B cell (primary cell): ENCODE measurements at regions not wholly inside any gene's neighbourhood (a gene's known extent, or its start where the extent isn't known, plus 50 kb on each side); places are given as distances from the start of the nearest gene placed in this dataset.

ENCODE experiments used
- ATAC-seq: fragments of 200-7000 bp; cut with Tn5 transposase; one replicate; pipeline ENCODE4 v1.10.0; 2021; ENCODE audit warnings: low read depth, mild to moderate bottlenecking, moderate number of reproducible peaks, moderate library complexity
- CTCF ChIA-PET: fragments of 350-600 bp; sonication (Branson Sonifier 250); formaldehyde crosslinking; loops from one replicate; lab custom pipeline; 2021; ENCODE audit warnings: antibody characterized with exemption, inconsistent platforms; lab: Charles Lee
- POLR2A ChIA-PET: fragments of 350-600 bp; sonication (Branson Sonifier 250); formaldehyde crosslinking; loops from one replicate; lab custom pipeline; 2021; ENCODE audit warnings: antibody characterized with exemption; lab: Charles Lee
- DNase-seq: peaks from one replicate; pipeline ENCODE4 v3.0.0; 2013
- H2AFZ ChIP-seq: 2 replicates; pipeline ENCODE4 v1.6.1; 2012; ENCODE audit warnings: mild to moderate bottlenecking, low read depth, low read length; ENCODE audit not compliant: insufficient read depth, poor library complexity, severe bottlenecking
- H3K27ac ChIP-seq, 2 donors: 1 replicate in 1 of 2; 2 replicates in 1 of 2; pipeline ENCODE4 v1.5.1; 2012 to 2013; ENCODE audit warnings: low read length in 2 of 2, mild to moderate bottlenecking in 2 of 2, moderate library complexity in 1 of 2
- H3K27me3 ChIP-seq, 4 experiments: fragments of 200-600 bp in 1 of 4; sonication (generic) in 1 of 4; replicated peaks in 1 of 4; 1 replicate in 2 of 4; 2 replicates in 2 of 4; pipeline versions ENCODE4 v1.6.1 to v1.7.0; 2013 to 2016; ENCODE audit warnings: low read length in 3 of 4, mild to moderate bottlenecking in 2 of 4, mixed read lengths in 1 of 4, moderate library complexity in 1 of 4; ENCODE audit not compliant: insufficient read depth in 4 of 4, control insufficient read depth in 3 of 4; ENCODE audit errors: control extremely low read depth in 1 of 4
- H3K36me3 ChIP-seq, 2 experiments: replicated peaks in 1 of 2; 1 replicate in 1 of 2; 2 replicates in 1 of 2; pipeline versions ENCODE4 v1.6.1 to v1.7.1; 2013; ENCODE audit warnings: low read length in 1 of 2; ENCODE audit not compliant: insufficient read depth in 2 of 2, control insufficient read depth in 1 of 2; ENCODE audit errors: control extremely low read depth in 1 of 2, extremely low read depth in 1 of 2
- H3K4me1 ChIP-seq, 2 donors: fragments of 200-600 bp in 1 of 2; sonication (generic) in 1 of 2; 1 replicate in 1 of 2; 2 replicates in 1 of 2; pipeline versions ENCODE4 v1.5.1 to v1.6.1; 2013 to 2017; ENCODE audit warnings: low read length in 2 of 2; ENCODE audit not compliant: control insufficient read depth in 2 of 2, insufficient read depth in 2 of 2
- H3K4me2 ChIP-seq: replicated peaks from 2 replicates; pipeline ENCODE3; 2012; ENCODE audit warnings: mild to moderate bottlenecking, low read depth, low read length; ENCODE audit not compliant: poor library complexity, severe bottlenecking
- H3K4me3 ChIP-seq, 5 experiments: fragments of 200-600 bp in 1 of 5; sonication (generic) in 1 of 5; 1 replicate in 3 of 5; 2 replicates in 2 of 5; pipeline versions ENCODE4 v1.5.1 to v1.7.0; 2011 to 2016; ENCODE audit warnings: low read length in 4 of 5, mild to moderate bottlenecking in 4 of 5, low read depth in 2 of 5, control low read depth in 1 of 5, moderate library complexity in 1 of 5; ENCODE audit not compliant: insufficient read depth in 1 of 5; ENCODE audit errors: control extremely low read depth in 1 of 5, extremely low read depth in 1 of 5
- H3K79me2 ChIP-seq: fragments of 200-600 bp; sonication (generic); one replicate; pipeline ENCODE4 v1.6.0; 2016; ENCODE audit warnings: low read length; ENCODE audit not compliant: control insufficient read depth, insufficient read depth
- H3K9ac ChIP-seq: fragments of 200-600 bp; sonication (generic); 2 replicates; pipeline ENCODE4 v1.6.1; 2017; ENCODE audit warnings: mild to moderate bottlenecking, low read length, moderate library complexity
- H3K9me3 ChIP-seq, 3 donors: one replicate each; pipeline versions ENCODE4 v1.6.1 to v1.7.1; 2013; ENCODE audit warnings: low read length in 2 of 3; ENCODE audit not compliant: control insufficient read depth in 2 of 3, insufficient read depth in 1 of 3; ENCODE audit errors: control extremely low read depth in 1 of 3
- H4K20me1 ChIP-seq: 2 replicates; pipeline ENCODE4 v1.6.0; 2012; ENCODE audit warnings: mild to moderate bottlenecking, low read length; ENCODE audit not compliant: insufficient read depth, control insufficient read depth, poor library complexity, severe bottlenecking
- H3K27ac Mint-ChIP-seq: one replicate; pipeline ENCODE4 v1.8.0; 2021; ENCODE audit warnings: mixed read lengths
- H3K27me3 Mint-ChIP-seq: one replicate; pipeline ENCODE4 v1.8.0; 2021; ENCODE audit warnings: mixed read lengths
- H3K4me1 Mint-ChIP-seq: one replicate; pipeline ENCODE4 v1.8.0; 2021; ENCODE audit warnings: mixed read lengths
- H3K4me3 Mint-ChIP-seq: one replicate; pipeline ENCODE4 v1.8.0; 2021; ENCODE audit warnings: mixed read lengths
- H3K9me3 Mint-ChIP-seq: one replicate; pipeline ENCODE4 v1.8.0; 2022; ENCODE audit warnings: mixed read lengths; ENCODE audit not compliant: insufficient read depth
- EZH2 ChIP-seq: IDR thresholded peaks from 2 replicates; pipeline ENCODE4 v1.6.1; 2012; ENCODE audit warnings: borderline replicate concordance, low read depth, mild to moderate bottlenecking, moderate library complexity, low read length; ENCODE audit not compliant: insufficient read depth, poor library complexity, severe bottlenecking
- WGBS: methylation state at CpG from one replicate; pipeline ENCODE4 v1.1.5; 2013; ENCODE audit warnings: missing lambda C conversion rate; ENCODE audit not compliant: insufficient coverage; 5-methylcytosine and 5-hydroxymethylcytosine counted together
- intact Hi-C: fragments of 100-400 bp; cut with micrococcal nuclease; formaldehyde crosslinking; loops from one replicate; pipeline ENCODE4 v1.10.0; 2022
- TF ChIP-seq, protein P1 (sequence below): fragments of 200-600 bp; IDR thresholded peaks from one replicate; pipeline ENCODE4 v1.8.0; 2022; ENCODE audit warnings: antibody characterized with exemption, mild to moderate bottlenecking

DNA sequence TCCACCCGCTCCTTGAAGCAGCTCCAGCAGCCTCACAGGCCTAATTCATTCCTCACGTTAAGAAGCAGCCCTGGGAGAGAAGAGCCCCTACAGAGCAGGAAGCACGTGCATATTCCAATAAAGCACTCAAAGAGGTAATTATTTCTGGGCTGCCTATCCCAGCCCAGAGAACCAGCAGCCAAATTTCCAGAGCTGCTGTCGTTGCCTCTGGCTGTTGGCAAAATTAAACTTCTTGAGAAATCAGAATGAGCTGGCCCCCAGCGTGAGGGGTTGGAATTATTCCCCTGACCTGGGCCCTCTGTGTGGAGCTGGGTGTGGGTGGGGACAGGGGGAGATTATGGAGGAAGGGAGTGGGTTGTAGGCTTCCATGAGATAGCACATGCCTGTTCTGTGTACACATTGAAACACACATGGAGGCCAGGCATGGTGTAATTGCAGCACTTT lies 86.8 kb upstream of the HSPA9 start:
- no peaks in the 10 kb centered on the region for H3K9me3 Mint-ChIP-seq
- DNase-seq (no peak), ATAC-seq (no peak)
- Histone ChIP-seq H3K27me3 (peaks cover 0 to 12% (median 9%) of the 10 kb centered on the region in 4 experiments), H2AFZ (no peak overlapping the region), H3K4me3 (no peak overlapping the region), H3K4me1 (peaks cover 27 to 37% of the 10 kb centered on the region in 2 donors), H4K20me1 (no peaks in the 10 kb centered on the region), H3K36me3 (no peaks in the 10 kb centered on the region), H3K9me3 (peaks cover 0 to 28% (median 0%) of the 10 kb centered on the region in 3 donors), H3K27ac (no peak overlapping the region), H3K79me2 (no peaks in the 10 kb centered on the region), H3K9ac (no peak overlapping the region), H3K4me2 (no peak overlapping the region)
- POLR2A ChIA-PET, result no interaction called here
- peak overlapping the region; percentile 23 for H3K4me3 Mint-ChIP-seq
- H3K4me1 Mint-ChIP-seq, result peaks cover 39% of the 10 kb centered on the region
- CTCF ChIA-PET, result no interaction called here
- no peak for TF ChIP-seq EZH2
- 86% methylated on average over 4 of the region's 5 CpGs for WGBS
- intact Hi-C loops, result no loop called here
- peaks cover 17% of the 10 kb centered on the region for H3K27me3 Mint-ChIP-seq
- H3K27ac Mint-ChIP-seq, result no peak overlapping the region

DNA sequence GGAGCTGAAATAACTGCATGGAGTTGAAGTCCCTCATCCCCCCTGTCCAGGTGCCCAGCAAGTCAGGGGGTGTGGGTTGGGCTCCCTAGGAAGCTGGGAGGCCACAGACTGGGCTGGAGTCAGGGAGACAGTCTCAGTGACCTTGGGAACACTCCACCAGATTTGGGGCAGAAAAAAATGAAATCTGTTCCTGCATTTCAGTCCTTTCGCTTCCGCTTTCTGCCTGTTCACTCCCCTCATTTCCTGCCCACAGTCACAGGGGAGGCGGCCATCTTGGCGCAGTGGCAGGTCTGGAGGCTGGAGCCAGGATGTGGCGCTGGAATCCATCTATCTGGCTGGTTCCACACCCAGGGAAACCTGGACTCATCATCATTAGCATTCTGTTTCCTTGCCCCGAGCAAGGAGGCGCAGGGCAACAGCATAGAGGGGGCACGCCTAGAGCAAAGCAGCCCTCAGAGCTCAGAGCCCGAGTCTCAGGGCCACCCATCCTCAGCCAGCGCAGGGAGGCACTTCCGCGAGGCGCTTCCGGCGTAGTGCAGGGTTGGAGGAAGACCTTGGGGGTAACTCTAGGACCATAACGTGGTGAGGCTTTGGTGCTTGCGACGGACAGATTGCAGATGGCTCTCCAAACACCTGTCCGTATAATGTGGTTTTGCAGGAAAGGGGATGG lies 86.2 kb upstream of the HSPA9 start:
- ATAC-seq (no peak), DNase-seq (peak; percentile 36)
- intact Hi-C loops, result no loop called here
- Histone ChIP-seq H3K9ac (no peak overlapping the region), H3K4me2 (no peak overlapping the region), H3K9me3 (peaks cover 0 to 28% (median 0%) of the 10 kb centered on the region in 3 donors), H2AFZ (no peak overlapping the region), H3K79me2 (no peaks in the 10 kb centered on the region), H3K27me3 (peaks cover 0 to 18% (median 13%) of the 10 kb centered on the region in 4 experiments), H4K20me1 (no peaks in the 10 kb centered on the region), H3K27ac (no peak overlapping the region), H3K36me3 (no peaks in the 10 kb centered on the region), H3K4me3 (no peak overlapping the region), H3K4me1 (peaks cover 27 to 37% of the 10 kb centered on the region in 2 donors)
- CTCF ChIA-PET, result no interaction called here
- Mint-ChIP-seq H3K4me1 (peaks cover 39% of the 10 kb centered on the region), H3K4me3 (peak overlapping the region; percentile 23), H3K9me3 (no peaks in the 10 kb centered on the region), H3K27ac (no peak overlapping the region), H3K27me3 (peaks cover 23% of the 10 kb centered on the region)
- POLR2A ChIA-PET, result no interaction called here
- 82% methylated on average over 18 of the region's 19 CpGs for WGBS
- TF ChIP-seq, protein P1, sequence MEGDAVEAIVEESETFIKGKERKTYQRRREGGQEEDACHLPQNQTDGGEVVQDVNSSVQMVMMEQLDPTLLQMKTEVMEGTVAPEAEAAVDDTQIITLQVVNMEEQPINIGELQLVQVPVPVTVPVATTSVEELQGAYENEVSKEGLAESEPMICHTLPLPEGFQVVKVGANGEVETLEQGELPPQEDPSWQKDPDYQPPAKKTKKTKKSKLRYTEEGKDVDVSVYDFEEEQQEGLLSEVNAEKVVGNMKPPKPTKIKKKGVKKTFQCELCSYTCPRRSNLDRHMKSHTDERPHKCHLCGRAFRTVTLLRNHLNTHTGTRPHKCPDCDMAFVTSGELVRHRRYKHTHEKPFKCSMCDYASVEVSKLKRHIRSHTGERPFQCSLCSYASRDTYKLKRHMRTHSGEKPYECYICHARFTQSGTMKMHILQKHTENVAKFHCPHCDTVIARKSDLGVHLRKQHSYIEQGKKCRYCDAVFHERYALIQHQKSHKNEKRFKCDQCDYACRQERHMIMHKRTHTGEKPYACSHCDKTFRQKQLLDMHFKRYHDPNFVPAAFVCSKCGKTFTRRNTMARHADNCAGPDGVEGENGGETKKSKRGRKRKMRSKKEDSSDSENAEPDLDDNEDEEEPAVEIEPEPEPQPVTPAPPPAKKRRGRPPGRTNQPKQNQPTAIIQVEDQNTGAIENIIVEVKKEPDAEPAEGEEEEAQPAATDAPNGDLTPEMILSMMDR, result no peak
- no peak for TF ChIP-seq EZH2
